HG03280 (cell line): ENCODE measurements at regions not wholly inside any gene's neighbourhood (a gene's known extent, or its start where the extent isn't known, plus 50 kb on each side); places are given as distances from the start of the nearest gene placed in this dataset.

Experiments used
- ATAC-seq: cut with Tn5 transposase; IDR thresholded peaks from one replicate; pipeline ENCODE4 v1.9.1; 2021; ENCODE audit warnings: mild to moderate bottlenecking, moderate library complexity; ENCODE audit not compliant: unreplicated experiment

DNA sequence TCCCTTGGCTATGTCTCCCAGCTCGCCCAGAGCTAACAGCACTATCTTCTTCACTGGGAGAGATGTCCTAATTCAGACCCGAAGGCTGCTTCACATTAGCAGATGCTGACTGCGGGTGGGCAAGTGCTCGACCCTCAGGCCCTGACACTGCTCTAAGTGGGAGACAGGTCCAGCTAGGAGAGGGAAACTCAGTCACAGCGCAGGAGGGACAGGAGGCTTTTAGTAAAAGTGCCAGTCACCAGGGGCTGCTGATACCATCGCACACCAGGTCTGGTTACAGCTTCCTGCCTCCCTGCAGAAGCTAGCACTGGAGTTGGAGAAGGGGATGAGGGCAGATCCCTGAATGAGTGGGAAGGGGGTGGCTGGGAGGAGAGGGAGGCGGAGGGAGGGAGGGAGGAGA lies 365.8 kb upstream of the RGMA start:
- ATAC-seq = no peak

DNA sequence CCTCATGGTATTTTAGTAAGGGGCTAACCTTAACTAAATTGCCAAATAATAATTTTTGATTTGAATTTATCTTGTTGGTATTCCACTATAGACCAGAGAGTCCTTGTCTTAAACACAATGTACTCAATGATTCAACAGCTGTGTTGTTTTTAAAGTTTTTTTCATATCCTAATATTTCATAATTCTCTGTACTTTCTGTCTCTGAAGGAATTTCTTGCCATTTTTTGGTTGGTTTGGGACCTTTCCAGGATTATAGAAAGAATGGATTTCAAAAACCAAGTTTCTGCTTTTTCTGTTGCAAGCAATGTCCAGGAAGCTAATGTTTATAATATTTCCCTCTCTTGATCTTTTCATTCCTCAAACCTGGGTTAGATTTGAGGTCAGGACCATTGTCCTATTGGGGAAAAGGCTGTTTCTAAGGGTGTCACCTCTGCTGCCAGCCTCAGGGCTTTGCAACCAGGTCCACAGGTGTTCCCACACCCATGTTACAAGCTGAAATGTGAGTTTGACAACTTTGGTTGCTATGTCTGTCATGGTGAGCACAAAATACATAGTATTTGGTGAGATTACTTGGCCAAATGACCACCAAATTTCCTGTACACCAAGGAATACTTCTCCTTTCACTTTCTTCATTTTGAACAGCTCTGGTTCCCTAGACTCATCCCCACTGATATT lies 363.7 kb upstream of the RGMA start:
- ATAC-seq = no peak

DNA sequence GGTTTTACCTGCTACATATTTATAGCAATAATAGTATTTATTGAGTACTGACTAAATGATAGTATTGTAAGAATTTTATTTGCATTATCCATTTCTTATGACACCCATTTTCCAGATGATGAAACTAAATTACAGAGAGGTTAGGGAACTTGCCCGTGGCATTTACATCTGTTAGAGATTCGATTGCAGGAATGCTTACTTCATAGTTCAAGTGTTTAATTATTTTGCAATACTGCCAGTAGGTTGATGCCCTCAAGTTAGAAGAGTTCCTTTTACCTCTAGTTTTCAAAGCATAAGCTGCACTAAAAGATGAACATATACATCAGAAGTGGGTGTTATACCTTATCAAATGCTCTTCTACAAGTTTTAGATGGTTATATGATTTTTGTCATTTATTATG lies 362.8 kb upstream of the RGMA start:
- ATAC-seq = no peak

DNA sequence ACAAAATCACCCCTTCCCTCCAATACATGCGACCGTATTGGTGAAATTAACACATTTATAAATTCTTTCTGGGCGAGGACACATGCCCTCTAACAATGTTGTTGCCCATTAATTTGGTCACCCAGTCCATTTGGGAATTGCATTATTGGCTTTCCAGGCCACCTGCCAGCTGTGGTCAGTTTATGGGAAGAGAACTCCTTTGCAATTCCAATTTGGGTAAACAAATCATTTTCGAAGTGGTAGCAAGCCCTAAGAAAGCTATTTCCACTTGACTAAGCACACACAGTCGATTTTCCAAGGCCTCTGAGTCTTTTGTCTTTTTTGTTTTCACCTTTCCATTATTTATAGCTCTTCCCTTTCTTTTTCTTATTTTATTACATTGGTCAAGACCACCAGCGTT lies 362.3 kb upstream of the RGMA start:
- ATAC-seq = no peak

DNA sequence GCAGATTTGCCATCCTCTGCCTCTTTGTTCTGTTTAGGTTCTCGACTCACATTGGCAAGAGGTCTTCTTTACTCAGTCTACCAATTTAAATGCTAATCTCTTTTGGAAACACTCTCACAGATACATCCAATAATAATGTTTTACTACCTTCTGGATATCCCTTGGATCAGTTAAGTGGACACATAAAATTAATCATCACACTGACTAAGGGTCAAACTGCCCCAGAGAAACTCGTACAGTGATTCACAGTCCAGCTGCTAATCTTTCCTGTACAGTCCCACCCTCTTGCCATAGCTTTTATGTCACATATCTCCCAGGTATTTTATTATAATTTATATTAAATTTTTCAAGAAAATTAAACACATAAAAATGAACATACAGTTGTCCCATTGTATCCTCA lies 360.8 kb upstream of the RGMA start:
- ATAC-seq = no peak

DNA sequence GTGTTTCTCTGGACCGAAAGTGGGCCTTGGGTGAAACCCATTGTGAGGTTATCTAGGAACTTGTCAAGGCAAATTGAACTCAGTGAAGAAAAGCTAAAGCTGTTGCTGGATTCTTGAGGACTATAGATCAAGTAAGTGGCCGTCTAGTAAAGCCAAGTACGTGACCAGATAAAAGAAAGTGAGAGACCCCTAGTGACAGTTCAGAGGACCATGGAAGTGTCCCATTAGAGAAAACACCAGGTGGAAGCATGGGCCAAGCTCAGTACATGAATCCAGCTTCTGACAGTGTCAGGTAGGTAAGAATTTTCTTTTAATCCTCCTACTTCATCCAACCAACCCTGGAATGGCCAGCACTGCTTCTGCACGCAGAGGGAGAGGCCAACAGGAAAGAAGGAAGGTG lies 349.3 kb upstream of the RGMA start:
- no peak for ATAC-seq

DNA sequence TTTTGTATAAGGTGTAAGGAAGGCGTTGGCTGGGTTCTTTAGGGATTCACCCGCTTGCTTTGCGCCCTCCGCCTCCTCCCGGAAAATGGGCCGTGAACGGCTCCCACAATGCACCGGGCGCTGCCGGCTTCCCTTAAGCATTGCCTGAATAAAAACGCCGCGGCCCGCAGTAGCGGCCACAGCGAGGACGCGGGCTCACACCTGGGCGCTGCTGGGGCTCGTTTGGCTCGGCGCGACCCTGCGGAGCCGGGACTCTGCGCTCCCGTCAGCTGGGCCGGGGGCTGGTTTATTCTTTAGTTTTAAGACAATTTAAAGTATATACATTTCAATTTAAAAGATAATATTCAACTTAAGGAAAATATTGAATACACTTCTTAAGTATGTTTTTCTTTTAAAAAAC lies 343.5 kb upstream of the RGMA start:
- ATAC-seq = no peak

DNA sequence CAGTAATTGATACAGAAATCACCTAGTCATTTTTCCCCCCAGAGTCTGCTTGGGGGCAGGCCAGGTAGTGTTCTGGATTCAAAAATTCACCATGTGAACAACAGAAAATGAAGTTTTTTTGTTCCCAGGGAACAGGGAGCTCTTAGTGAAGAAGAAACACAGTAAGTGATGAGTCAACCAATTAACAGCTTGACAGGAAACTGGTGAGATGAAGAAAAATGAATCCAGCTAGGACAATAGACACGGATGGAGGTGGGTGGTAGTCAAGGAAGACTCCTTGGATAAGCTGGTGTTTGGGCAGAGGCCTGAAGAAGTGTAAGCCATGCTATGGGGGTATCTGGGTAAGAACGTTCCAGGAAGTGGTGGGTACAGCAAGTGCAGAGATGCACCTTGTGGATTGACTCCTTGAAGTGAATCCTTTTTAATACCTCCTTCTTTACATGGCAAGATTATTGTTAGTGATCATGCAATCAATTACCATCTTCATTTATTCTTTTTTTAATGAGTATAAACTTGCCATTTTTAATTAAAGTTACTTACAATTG lies 339.9 kb upstream of the RGMA start:
- ATAC-seq = no peak

DNA sequence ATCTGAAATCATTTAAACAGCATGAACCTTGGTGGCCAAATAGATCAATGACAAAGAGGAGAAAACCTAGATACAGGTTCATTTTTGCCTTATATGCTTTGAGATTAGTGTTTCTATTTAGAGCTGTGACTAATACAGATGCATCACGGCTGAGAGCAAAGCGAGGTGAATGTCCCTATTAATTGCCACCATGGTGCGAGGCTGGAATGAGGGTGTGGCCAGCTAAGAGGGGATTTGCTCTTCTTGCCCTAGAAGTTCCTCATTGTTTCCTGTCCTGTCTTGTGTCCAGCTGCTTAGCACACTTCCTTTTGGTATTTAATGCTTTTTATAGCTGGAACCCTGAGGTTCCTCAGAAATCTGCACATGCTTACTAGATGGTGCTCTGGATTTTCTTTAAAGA lies 339.1 kb upstream of the RGMA start:
- ATAC-seq = no peak

DNA sequence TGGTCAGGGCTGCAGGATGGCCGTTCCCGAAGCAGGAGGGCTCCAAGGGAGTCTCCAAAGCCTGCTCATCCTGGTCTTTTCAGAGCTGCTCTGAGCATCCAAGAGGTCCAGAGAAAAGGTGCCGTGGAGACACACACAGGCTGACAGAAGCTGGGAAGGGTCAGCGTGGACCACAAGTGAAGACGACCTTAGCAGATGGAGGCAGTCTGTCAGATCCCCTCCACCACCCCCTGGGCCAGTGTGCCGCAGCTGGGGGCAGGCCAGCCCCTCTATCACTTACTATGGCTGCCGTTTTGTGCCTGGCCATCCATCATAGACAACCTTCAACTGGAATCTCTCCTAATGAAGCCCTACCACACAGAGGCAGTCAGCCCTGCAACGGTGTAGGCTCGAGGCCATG lies 335.1 kb upstream of the RGMA start:
- no peak for ATAC-seq

DNA sequence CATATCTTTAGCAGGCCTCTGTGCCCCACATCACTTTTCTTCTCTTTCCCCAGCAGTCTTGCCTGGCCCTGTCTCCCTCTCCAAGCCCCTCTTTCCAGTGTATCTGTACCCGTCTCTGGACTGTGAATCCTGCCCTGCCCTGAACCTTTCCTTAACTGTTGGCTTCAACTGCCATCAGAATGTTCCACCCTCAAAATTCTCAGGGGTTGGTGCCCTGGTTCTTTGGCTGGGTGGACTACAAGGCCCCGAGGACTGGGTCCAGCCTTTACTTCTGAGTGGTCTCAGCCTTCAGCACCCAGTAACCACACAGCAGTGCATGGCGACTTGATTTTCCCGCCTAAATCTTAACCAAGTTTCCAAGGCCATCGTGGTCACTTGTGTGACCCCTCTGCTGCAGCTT lies 333.5 kb upstream of the RGMA start:
- ATAC-seq = no peak

DNA sequence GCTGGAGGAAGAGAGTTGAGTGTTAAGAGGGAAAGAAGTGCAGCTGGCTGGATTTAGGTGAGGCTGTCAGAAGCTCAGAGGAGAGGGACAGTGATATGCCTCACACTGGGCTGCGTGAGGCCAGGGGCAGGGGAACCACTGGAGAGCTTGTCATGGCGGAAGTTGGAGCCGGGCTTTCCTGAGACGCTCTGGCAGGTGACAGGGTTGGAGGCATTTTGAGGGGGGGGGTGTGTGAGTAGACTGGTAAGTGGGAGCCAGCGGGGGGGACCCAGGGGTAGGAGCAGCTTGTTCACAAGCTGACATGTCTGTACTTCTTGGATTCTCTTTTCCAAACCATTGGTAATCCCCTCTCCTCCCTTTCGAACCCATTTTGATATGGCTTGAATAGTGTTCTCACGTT lies 331.5 kb upstream of the RGMA start:
- no peak for ATAC-seq

DNA sequence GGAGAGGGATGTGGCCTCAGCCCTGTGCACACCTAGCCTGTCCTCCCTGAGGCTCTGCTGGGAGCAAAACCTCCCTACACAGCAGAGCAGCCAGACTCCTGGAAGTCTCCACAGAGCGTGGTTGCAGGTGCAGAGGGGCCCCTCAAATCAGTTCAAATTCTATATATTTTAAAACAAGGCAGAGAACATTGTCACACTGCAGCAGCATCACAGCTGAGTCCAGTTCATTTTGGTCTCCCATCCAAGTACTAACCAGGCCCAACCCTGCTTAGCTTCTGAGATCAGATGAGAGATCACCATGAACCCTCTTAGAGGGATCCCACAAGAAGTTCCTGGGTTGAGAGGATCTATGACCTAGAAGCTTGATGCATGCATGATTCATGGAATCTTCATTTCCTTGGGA lies 331.0 kb upstream of the RGMA start:
- no peak for ATAC-seq

DNA sequence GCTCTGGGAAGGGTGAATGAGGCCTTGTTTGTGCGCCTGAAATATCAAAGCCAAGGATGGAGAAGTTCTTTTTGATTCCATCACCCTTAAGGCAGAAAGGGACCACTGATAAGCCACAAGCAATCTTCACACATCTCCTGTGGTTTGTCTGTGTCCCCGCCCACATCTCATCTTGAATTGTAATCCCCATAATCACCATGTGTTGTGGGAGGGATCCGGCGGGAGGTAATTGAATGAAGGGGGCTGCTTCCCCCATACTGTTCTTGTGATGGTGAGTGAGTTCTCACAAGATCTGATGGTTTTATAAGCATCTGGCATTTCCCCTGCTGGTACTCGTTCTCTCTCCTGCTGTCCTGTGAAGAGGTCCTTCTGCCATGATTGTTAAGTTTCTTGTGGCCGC lies 329.6 kb upstream of the RGMA start:
- ATAC-seq = no peak

DNA sequence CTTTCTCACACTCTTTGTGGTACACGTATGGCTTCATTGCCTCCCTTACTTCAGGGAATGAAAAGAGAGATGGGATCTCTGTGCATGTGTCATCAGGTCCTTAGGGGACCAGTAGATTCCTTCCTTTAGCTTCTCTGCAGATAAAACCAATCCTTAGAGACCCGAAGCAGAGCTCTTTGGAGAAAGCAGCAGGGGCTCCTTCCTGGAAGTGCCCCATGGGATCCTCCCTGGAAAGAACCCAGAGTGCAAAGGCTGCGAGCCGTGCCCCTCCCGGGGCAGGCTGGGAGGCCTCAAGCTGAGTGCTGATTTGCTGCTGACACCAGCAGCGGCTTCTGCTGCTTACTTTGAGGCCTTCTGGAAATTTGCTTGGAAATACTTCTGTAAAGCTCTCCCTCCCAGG lies 328.6 kb upstream of the RGMA start:
- no peak for ATAC-seq

DNA sequence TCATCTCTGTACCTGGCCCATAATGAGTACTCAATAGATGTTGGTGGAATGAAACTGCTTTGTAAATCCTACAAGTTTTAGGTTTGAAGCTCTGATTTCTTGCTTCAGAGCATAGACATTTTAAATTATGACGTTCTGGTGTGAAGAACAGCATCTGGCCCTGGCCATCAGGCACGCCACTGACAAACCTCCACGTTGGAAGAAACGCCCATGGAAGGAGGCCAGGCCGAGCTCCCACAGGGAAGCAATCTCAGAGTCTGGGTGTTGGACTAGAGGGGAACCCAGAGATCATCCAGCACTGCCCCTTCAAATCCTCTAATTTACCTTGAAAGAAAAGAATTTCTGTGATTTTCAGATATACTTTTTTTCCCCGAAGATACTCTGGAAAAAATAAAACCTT lies 328.1 kb upstream of the RGMA start:
- ATAC-seq = no peak

DNA sequence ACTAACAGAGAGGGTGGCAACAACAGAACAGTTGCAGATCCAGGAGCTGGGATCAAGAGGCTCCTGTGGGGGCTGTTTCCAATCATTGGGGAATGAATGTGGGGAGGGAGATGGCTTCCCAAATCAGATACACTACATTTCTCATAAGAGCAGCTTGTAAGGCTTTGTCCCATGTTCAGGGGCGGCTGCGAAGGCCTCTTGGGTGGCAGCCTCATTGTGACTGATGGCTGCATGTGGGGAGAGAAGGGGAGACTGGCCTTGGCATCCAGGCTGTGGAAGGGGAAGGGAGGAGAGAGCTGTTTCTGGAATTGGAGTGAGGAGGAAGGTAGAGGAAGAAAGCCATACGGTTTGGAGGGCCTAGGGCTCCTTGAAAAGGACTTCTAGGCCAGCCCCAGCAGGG lies 326.6 kb upstream of the RGMA start:
- no peak for ATAC-seq

DNA sequence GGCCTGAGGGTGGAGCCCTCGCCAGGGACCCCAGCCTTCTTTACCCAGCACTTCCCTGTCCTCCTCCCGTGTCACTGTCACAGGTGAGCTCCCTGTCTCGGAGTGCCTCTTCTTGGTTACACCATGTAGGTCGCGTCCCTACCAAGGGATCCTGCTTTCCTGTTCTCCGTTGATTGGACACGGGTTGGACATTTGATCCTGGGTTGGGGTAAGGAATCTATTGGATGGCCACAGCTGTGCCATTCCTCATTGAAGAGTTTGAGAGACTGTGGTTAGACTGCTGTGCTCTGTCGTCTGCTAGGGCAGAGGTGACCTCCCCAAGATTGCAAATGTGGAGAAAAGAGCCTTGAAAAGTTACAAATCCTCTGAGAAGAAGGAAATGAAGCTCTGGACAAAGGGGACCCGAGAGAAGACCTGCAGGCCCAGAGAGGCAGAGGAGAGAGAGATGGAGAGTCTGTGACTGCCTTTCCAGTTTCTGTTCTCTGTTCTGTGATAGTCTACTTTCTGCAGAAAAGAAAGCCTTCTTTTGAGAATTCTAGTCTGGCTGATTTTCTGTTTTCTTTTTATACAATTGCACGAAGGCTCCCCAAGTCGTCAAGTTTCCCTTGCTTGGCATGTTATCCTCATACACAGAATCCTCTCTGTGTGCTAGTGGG lies 325.7 kb upstream of the RGMA start:
- no peak for ATAC-seq

DNA sequence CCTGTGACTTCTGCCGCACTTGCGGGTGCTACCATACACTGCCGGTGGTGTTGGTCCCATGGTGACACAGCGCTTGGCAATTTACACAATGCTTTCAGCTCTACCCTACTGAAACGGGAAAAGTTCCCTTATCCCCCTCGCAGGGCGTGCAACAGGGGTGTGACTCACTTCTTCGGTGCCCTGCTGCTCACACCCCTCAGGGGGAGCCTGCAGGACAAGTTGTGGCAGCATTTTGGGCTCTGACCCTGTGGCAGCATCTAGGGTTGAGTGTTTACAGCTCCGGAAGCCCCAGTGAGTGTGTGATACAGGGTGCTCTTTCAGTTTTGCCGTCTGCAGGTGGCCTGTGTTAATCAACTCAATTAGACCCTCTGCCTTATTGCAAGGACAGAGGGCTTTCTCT lies 324.7 kb upstream of the RGMA start:
- no peak for ATAC-seq

DNA sequence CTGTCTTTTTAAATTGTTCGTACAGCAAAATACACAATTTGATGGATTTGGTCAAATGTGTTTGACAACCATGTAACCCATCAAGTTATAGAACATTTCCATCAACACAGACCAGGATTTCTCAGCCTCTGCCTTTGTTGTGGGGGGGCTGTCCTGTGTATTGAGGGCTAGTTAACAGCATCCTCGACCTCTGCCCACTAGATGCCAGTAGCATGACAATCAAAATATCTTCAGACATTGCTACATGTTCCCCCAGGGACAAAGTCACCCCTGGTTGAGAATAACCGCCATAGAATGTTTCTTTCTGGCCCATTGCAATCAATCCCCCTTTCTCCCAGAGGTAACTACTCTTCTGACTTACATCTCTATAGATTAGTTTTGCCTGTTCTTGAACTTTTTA lies 310.1 kb upstream of the RGMA start:
- ATAC-seq = no peak

DNA sequence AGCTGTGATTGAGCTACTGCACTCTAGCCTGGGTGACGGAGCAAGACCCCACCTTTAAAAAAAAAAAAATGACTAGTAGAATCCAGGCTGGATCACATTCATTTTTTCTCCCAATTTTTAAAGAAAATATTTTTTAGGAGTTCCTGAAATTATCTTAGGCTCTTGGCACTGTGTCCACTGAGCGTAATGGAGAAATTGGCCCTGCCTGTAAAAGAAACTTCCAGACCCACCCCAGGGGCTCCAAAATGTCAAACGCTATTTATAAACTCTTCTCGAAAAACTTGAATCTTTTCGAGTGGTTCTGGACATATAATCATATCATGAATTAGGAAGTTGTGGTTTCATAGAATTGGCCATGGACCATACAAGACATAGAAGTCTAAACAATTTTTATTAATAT lies 300.2 kb upstream of the RGMA start:
- no peak for ATAC-seq

DNA sequence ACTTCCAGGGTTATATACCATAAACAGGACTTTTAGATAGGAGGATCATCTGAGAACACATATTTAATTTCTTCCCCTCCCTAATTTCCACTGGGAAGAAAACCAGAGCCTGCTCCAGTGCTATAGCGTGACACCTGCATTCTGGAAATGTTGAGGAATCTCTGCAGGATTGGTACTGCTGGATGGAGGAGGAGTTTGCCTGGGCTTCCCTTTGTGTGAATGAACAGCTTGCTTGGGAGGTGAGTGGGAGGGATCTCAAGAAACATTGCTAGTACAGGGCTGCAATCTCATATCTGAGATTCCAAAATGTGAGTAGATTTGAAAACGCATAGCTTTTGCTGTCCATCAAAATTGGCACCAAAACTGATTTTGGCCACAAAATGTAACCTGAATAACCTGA lies 295.9 kb upstream of the RGMA start:
- no peak for ATAC-seq
